ENCODE measurements at regions not wholly inside any gene's neighbourhood (a gene's known extent, or its start where the extent isn't known, plus 50 kb on each side); places are given as distances from the start of the nearest gene placed in this dataset.

- DNase-seq: no peak
- ChIA-PET POLR2A (no interaction called here), CTCF (no interaction called here)
- H3K27ac ChIP-seq (ENCODE audit: insufficient read depth in 1 of 2, low read depth in 1 of 2, low read length in 2 of 2, poor library complexity in 1 of 2, severe bottlenecking in 2 of 2): no peak overlapping the region
- no peak overlapping the region for H3K4me3 ChIP-seq (ENCODE audit: control insufficient read depth in 1 of 7, extremely low read depth in 1 of 7, insufficient read depth in 4 of 7, low read depth in 2 of 7, low read length in 6 of 7)
- H3K9me3 ChIP-seq (ENCODE audit: control extremely low read depth in 1 of 5, control insufficient read depth in 4 of 5, insufficient read depth in 2 of 5, low read depth in 1 of 5, low read length in 4 of 5): no peaks in the 10 kb centered on the region
- WGBS (ENCODE audit: insufficient coverage): 31% methylated on average over 9 of the region's 12 CpGs
- no peaks in the 10 kb centered on the region for H3K4me1 ChIP-seq (ENCODE audit: control extremely low read depth in 1 of 4, control insufficient read depth in 4 of 4, insufficient read depth in 4 of 4, low read length in 3 of 4)
- peaks cover 0 to 57% (median 11%) of the 10 kb centered on the region in 5 experiments for H3K27me3 ChIP-seq (replicated peaks in 2 of 5; ENCODE audit: control insufficient read depth in 4 of 5, insufficient read depth in 5 of 5, low read length in 4 of 5)
- no peaks in the 10 kb centered on the region for H3K36me3 ChIP-seq (ENCODE audit: control insufficient read depth in 4 of 4, insufficient read depth in 4 of 4, low read length in 3 of 4)
Measured at GRCh38 chr11:119797123-119797611, 68.2 kb upstream of the NECTIN1 start.

GRCh38 chr11:119796363-119797060 is 67.5 kb upstream of the NECTIN1 start:
- no peak overlapping the region for H3K4me3 ChIP-seq (ENCODE audit: control insufficient read depth in 1 of 7, extremely low read depth in 1 of 7, insufficient read depth in 4 of 7, low read depth in 2 of 7, low read length in 6 of 7)
- ChIA-PET CTCF (no interaction called here), POLR2A (no interaction called here)
- no peaks in the 10 kb centered on the region for H3K4me1 ChIP-seq (ENCODE audit: control extremely low read depth in 1 of 4, control insufficient read depth in 4 of 4, insufficient read depth in 4 of 4, low read length in 3 of 4)
- no peaks in the 10 kb centered on the region for H3K36me3 ChIP-seq (ENCODE audit: control insufficient read depth in 4 of 4, insufficient read depth in 4 of 4, low read length in 3 of 4)
- no peak for DNase-seq
- H3K27me3 ChIP-seq (replicated peaks in 2 of 5; ENCODE audit: control insufficient read depth in 4 of 5, insufficient read depth in 5 of 5, low read length in 4 of 5): peaks cover 0 to 59% (median 16%) of the 10 kb centered on the region in 5 experiments
- H3K27ac ChIP-seq (ENCODE audit: insufficient read depth in 1 of 2, low read depth in 1 of 2, low read length in 2 of 2, poor library complexity in 1 of 2, severe bottlenecking in 2 of 2): no peak overlapping the region
- WGBS (ENCODE audit: insufficient coverage): 83% methylated on average over 7 of the region's 8 CpGs
- H3K9me3 ChIP-seq (ENCODE audit: control extremely low read depth in 1 of 5, control insufficient read depth in 4 of 5, insufficient read depth in 2 of 5, low read depth in 1 of 5, low read length in 4 of 5): no peaks in the 10 kb centered on the region

GRCh38 chr11:119795690-119796089 is 66.7 kb upstream of the NECTIN1 start:
- POLR2A ChIA-PET: no interaction called here
- Histone ChIP-seq H3K4me1 (ENCODE audit: control extremely low read depth in 1 of 4, control insufficient read depth in 4 of 4, insufficient read depth in 4 of 4, low read length in 3 of 4) (no peaks in the 10 kb centered on the region), H3K36me3 (ENCODE audit: control insufficient read depth in 4 of 4, insufficient read depth in 4 of 4, low read length in 3 of 4) (no peaks in the 10 kb centered on the region), H3K9me3 (ENCODE audit: control extremely low read depth in 1 of 5, control insufficient read depth in 4 of 5, insufficient read depth in 2 of 5, low read depth in 1 of 5, low read length in 4 of 5) (no peaks in the 10 kb centered on the region), H3K27me3 (replicated peaks in 2 of 5; ENCODE audit: control insufficient read depth in 4 of 5, insufficient read depth in 5 of 5, low read length in 4 of 5) (peaks cover 0 to 66% (median 16%) of the 10 kb centered on the region in 5 experiments), H3K4me3 (ENCODE audit: control insufficient read depth in 1 of 7, extremely low read depth in 1 of 7, insufficient read depth in 4 of 7, low read depth in 2 of 7, low read length in 6 of 7) (no peak overlapping the region), H3K27ac (ENCODE audit: insufficient read depth in 1 of 2, low read depth in 1 of 2, low read length in 2 of 2, poor library complexity in 1 of 2, severe bottlenecking in 2 of 2) (no peak overlapping the region)
- DNase-seq: no peak
- CTCF ChIA-PET: no interaction called here
- 100% methylated on average over 2 of the region's 5 CpGs for WGBS (ENCODE audit: insufficient coverage)

- no peak overlapping the region for H3K27ac ChIP-seq (ENCODE audit: insufficient read depth in 1 of 2, low read depth in 1 of 2, low read length in 2 of 2, poor library complexity in 1 of 2, severe bottlenecking in 2 of 2)
- no peaks in the 10 kb centered on the region for H3K36me3 ChIP-seq (ENCODE audit: control insufficient read depth in 4 of 4, insufficient read depth in 4 of 4, low read length in 3 of 4)
- 88% methylated on average over 12 of the region's 12 CpGs for WGBS (ENCODE audit: insufficient coverage)
- ChIA-PET POLR2A (no interaction called here), CTCF (no interaction called here)
- no peaks in the 10 kb centered on the region for H3K4me1 ChIP-seq (ENCODE audit: control extremely low read depth in 1 of 4, control insufficient read depth in 4 of 4, insufficient read depth in 4 of 4, low read length in 3 of 4)
- no peak overlapping the region for H3K4me3 ChIP-seq (ENCODE audit: control insufficient read depth in 1 of 7, extremely low read depth in 1 of 7, insufficient read depth in 4 of 7, low read depth in 2 of 7, low read length in 6 of 7)
- H3K27me3 ChIP-seq (replicated peaks in 2 of 5; ENCODE audit: control insufficient read depth in 4 of 5, insufficient read depth in 5 of 5, low read length in 4 of 5): peaks cover 0 to 71% (median 19%) of the 10 kb centered on the region in 5 experiments
- DNase-seq: no peak
- H3K9me3 ChIP-seq (ENCODE audit: control extremely low read depth in 1 of 5, control insufficient read depth in 4 of 5, insufficient read depth in 2 of 5, low read depth in 1 of 5, low read length in 4 of 5): no peaks in the 10 kb centered on the region
Measured at GRCh38 chr11:119795231-119795630, 66.2 kb upstream of the NECTIN1 start.

GRCh38 chr11:119794756-119795155 is 65.8 kb upstream of the NECTIN1 start:
- DNase-seq: no peak
- Histone ChIP-seq H3K27ac (ENCODE audit: insufficient read depth in 1 of 2, low read depth in 1 of 2, low read length in 2 of 2, poor library complexity in 1 of 2, severe bottlenecking in 2 of 2) (no peak overlapping the region), H3K36me3 (ENCODE audit: control insufficient read depth in 4 of 4, insufficient read depth in 4 of 4, low read length in 3 of 4) (no peaks in the 10 kb centered on the region), H3K27me3 (replicated peaks in 2 of 5; ENCODE audit: control insufficient read depth in 4 of 5, insufficient read depth in 5 of 5, low read length in 4 of 5) (peaks cover 0 to 75% (median 21%) of the 10 kb centered on the region in 5 experiments), H3K4me1 (ENCODE audit: control extremely low read depth in 1 of 4, control insufficient read depth in 4 of 4, insufficient read depth in 4 of 4, low read length in 3 of 4) (no peaks in the 10 kb centered on the region), H3K4me3 (ENCODE audit: control insufficient read depth in 1 of 7, extremely low read depth in 1 of 7, insufficient read depth in 4 of 7, low read depth in 2 of 7, low read length in 6 of 7) (no peak overlapping the region), H3K9me3 (ENCODE audit: control extremely low read depth in 1 of 5, control insufficient read depth in 4 of 5, insufficient read depth in 2 of 5, low read depth in 1 of 5, low read length in 4 of 5) (no peaks in the 10 kb centered on the region)
- WGBS (ENCODE audit: insufficient coverage): 98% methylated on average over 4 of the region's 4 CpGs
- ChIA-PET POLR2A (no interaction called here), CTCF (no interaction called here)

- 85% methylated on average over 16 of the region's 17 CpGs for WGBS (ENCODE audit: insufficient coverage)
- no peaks in the 10 kb centered on the region for H3K36me3 ChIP-seq (ENCODE audit: control insufficient read depth in 4 of 4, insufficient read depth in 4 of 4, low read length in 3 of 4)
- ChIA-PET POLR2A (no interaction called here), CTCF (interaction anchor here (1.2 to 2.0 kb wide), 2 partner anchors 23 to 60 kb away, joined by 3 to 4 read pairs; no protein-coding TSS in a partner anchor)
- no peak overlapping the region for H3K27ac ChIP-seq (ENCODE audit: insufficient read depth in 1 of 2, low read depth in 1 of 2, low read length in 2 of 2, poor library complexity in 1 of 2, severe bottlenecking in 2 of 2)
- H3K4me3 ChIP-seq (ENCODE audit: control insufficient read depth in 1 of 7, extremely low read depth in 1 of 7, insufficient read depth in 4 of 7, low read depth in 2 of 7, low read length in 6 of 7): no peak overlapping the region
- H3K27me3 ChIP-seq (replicated peaks in 2 of 5; ENCODE audit: control insufficient read depth in 4 of 5, insufficient read depth in 5 of 5, low read length in 4 of 5): peaks cover 0 to 75% (median 21%) of the 10 kb centered on the region in 5 experiments
- DNase-seq: no peak
- H3K9me3 ChIP-seq (ENCODE audit: control extremely low read depth in 1 of 5, control insufficient read depth in 4 of 5, insufficient read depth in 2 of 5, low read depth in 1 of 5, low read length in 4 of 5): no peaks in the 10 kb centered on the region
- no peaks in the 10 kb centered on the region for H3K4me1 ChIP-seq (ENCODE audit: control extremely low read depth in 1 of 4, control insufficient read depth in 4 of 4, insufficient read depth in 4 of 4, low read length in 3 of 4)
Measured at GRCh38 chr11:119794141-119794665, 65.2 kb upstream of the NECTIN1 start.

GRCh38 chr11:119793335-119793984 is 64.5 kb upstream of the NECTIN1 start:
- WGBS (ENCODE audit: insufficient coverage): 63% methylated on average over 8 of the region's 10 CpGs
- peaks cover 0 to 75% (median 20%) of the 10 kb centered on the region in 5 experiments for H3K27me3 ChIP-seq (replicated peaks in 2 of 5; ENCODE audit: control insufficient read depth in 4 of 5, insufficient read depth in 5 of 5, low read length in 4 of 5)
- DNase-seq: no peak
- H3K36me3 ChIP-seq (ENCODE audit: control insufficient read depth in 4 of 4, insufficient read depth in 4 of 4, low read length in 3 of 4): no peaks in the 10 kb centered on the region
- ChIA-PET CTCF (interaction anchor here (1.2 to 2.0 kb wide), 2 partner anchors 23 to 59 kb away, joined by 3 to 4 read pairs; no protein-coding TSS in a partner anchor), POLR2A (no interaction called here)
- no peaks in the 10 kb centered on the region for H3K9me3 ChIP-seq (ENCODE audit: control extremely low read depth in 1 of 5, control insufficient read depth in 4 of 5, insufficient read depth in 2 of 5, low read depth in 1 of 5, low read length in 4 of 5)
- no peak overlapping the region for H3K27ac ChIP-seq (ENCODE audit: insufficient read depth in 1 of 2, low read depth in 1 of 2, low read length in 2 of 2, poor library complexity in 1 of 2, severe bottlenecking in 2 of 2)
- H3K4me1 ChIP-seq (ENCODE audit: control extremely low read depth in 1 of 4, control insufficient read depth in 4 of 4, insufficient read depth in 4 of 4, low read length in 3 of 4): no peaks in the 10 kb centered on the region
- H3K4me3 ChIP-seq (ENCODE audit: control insufficient read depth in 1 of 7, extremely low read depth in 1 of 7, insufficient read depth in 4 of 7, low read depth in 2 of 7, low read length in 6 of 7): no peak overlapping the region
